Activated CD4-positive, alpha-beta memory T cell treated with anti-CD3 and anti-CD28 coated beads for 36 hours (primary cell): ENCODE measurements at regions not wholly inside any gene's neighbourhood (a gene's known extent, or its start where the extent isn't known, plus 50 kb on each side); places are given as distances from the start of the nearest gene placed in this dataset.

ENCODE experiments used
- CTCF ChIA-PET: fragments of 350-600 bp; sonication (Branson Sonifier 250); formaldehyde crosslinking; loops from one replicate; lab custom pipeline; 2021; ENCODE audit warnings: antibody characterized with exemption, inconsistent platforms; lab: Charles Lee
- POLR2A ChIA-PET: fragments of 350-600 bp; sonication (Branson Sonifier 250); formaldehyde crosslinking; loops from one replicate; lab custom pipeline; 2021; ENCODE audit warnings: antibody characterized with exemption; lab: Charles Lee
- DNase-seq: peaks from one replicate; pipeline ENCODE4 v3.0.0-alpha.2; 2020
- H3K27ac Mint-ChIP-seq: one replicate; pipeline ENCODE4 v1.8.0; 2021; ENCODE audit warnings: mixed read lengths
- H3K27me3 Mint-ChIP-seq: one replicate; pipeline ENCODE4 v1.8.0; 2021; ENCODE audit warnings: mixed read lengths
- H3K36me3 Mint-ChIP-seq: one replicate; pipeline ENCODE4 v1.8.0; 2021; ENCODE audit warnings: mixed read lengths
- H3K4me1 Mint-ChIP-seq: one replicate; pipeline ENCODE4 v1.8.0; 2021; ENCODE audit warnings: low read depth, mixed read lengths
- H3K4me3 Mint-ChIP-seq: one replicate; pipeline ENCODE4 v1.8.0; 2021; ENCODE audit warnings: mild to moderate bottlenecking, mixed read lengths
- H3K9me3 Mint-ChIP-seq: one replicate; pipeline ENCODE4 v1.8.0; 2021; ENCODE audit warnings: mixed read lengths
- intact Hi-C: fragments of 100-400 bp; cut with micrococcal nuclease; formaldehyde crosslinking; loops from one replicate; pipeline ENCODE4 v1.15.1; 2023

DNA sequence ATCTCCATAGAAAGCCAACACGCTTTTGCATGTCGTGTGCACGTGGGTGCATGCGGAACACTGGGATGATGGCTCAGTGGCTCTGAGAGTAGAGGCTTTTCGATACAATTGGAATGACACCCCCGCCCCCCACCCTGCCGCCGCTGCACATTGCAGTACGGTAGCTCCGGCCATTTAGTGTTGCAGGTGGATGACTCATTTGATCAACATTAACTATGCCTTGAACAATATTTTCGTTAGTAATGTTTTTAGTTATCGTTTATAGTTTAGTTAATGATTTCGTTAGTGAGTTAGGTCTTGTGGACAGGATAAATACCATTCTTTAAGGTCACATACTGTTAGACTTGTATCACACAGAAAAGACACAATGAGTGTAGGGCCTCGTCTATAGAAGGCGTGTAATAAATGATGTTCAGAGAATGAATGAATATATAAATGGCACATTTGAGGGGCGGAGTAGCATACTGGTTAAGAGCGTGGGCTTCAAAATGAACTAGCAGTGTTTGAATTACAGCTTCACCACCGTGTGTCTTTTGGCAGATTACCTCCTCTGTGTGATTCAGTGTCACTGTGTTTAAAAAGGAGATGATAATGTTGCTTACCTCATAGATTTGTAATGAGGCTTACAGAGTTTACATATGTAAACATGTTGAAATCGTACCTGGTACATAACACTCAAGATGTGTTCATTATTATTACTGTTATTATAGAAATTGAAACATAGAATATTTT lies 67.2 kb upstream of the TENM3 start:
- ChIA-PET CTCF (no interaction called here), POLR2A (no interaction called here)
- no peaks in the 10 kb centered on the region for H3K9me3 Mint-ChIP-seq
- H3K4me1 Mint-ChIP-seq, result no peaks in the 10 kb centered on the region
- H3K36me3 Mint-ChIP-seq, result no peaks in the 10 kb centered on the region
- intact Hi-C loops, result no loop called here
- peaks cover 1% of the 10 kb centered on the region for H3K27me3 Mint-ChIP-seq
- no peak overlapping the region for H3K27ac Mint-ChIP-seq
- DNase-seq, result no peak
- no peak overlapping the region for H3K4me3 Mint-ChIP-seq

DNA sequence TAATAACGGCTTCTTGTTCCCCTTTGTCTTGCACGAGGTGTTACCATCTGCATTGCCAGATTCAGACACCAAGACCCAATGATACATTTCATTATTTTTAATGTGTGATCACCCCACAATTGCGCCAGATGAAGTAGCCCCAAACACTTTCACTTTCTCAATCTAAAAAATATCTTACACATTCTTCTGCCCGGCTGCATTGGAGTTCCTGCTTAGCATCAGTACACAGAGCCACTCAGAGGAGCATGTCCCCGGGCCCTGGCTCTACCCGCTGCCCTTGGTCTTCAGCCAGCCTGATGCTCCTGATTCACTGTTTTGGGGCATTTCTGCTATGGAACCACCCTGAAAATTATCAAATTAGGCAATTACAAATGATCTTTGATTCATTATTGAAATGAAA lies 66.0 kb upstream of the TENM3 start:
- Mint-ChIP-seq H3K4me1 (no peaks in the 10 kb centered on the region), H3K36me3 (no peaks in the 10 kb centered on the region), H3K9me3 (no peaks in the 10 kb centered on the region), H3K27me3 (peaks cover 1% of the 10 kb centered on the region), H3K4me3 (no peak overlapping the region), H3K27ac (no peak overlapping the region)
- ChIA-PET CTCF (no interaction called here), POLR2A (no interaction called here)
- DNase-seq, result no peak
- intact Hi-C loops, result no loop called here

GRCh38 chr4:182179105-182179504 lies 64.1 kb upstream of the TENM3 start:
- CTCF ChIA-PET, result no interaction called here
- Mint-ChIP-seq H3K9me3 (no peaks in the 10 kb centered on the region), H3K36me3 (no peaks in the 10 kb centered on the region), H3K4me1 (no peaks in the 10 kb centered on the region), H3K27me3 (peaks cover 1% of the 10 kb centered on the region), H3K27ac (no peak overlapping the region), H3K4me3 (no peak overlapping the region)
- POLR2A ChIA-PET, result no interaction called here
- DNase-seq, result no peak
- intact Hi-C loops, result no loop called here

GRCh38 chr4:182179751-182180150 lies 63.5 kb upstream of the TENM3 start:
- Mint-ChIP-seq H3K27ac (no peak overlapping the region), H3K27me3 (peaks cover 1% of the 10 kb centered on the region), H3K9me3 (no peaks in the 10 kb centered on the region), H3K4me3 (no peak overlapping the region), H3K36me3 (no peaks in the 10 kb centered on the region), H3K4me1 (no peaks in the 10 kb centered on the region)
- intact Hi-C loops, result no loop called here
- DNase-seq, result no peak
- ChIA-PET POLR2A (no interaction called here), CTCF (no interaction called here)

DNA sequence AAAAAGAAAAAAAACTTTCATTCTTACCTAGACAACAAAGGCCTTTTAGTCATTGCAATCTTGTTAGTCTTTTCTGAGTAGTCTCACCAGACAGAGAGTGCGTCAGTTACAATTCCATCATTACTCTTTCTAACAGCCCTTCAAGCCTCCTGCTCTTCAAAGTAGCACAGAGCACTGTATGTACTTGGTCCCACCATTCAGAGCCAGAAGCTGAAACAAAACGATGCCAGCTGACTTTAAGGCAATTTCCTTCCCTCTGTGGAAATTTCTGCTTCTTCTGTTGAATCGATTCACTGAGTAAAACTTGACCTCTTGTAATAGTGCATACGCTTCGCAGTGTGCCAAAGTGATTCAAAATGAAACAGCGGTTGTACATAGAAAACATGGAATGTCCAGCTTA lies 57.7 kb upstream of the TENM3 start:
- Mint-ChIP-seq H3K9me3 (no peaks in the 10 kb centered on the region), H3K4me3 (no peak overlapping the region), H3K36me3 (no peaks in the 10 kb centered on the region), H3K4me1 (no peaks in the 10 kb centered on the region), H3K27ac (no peak overlapping the region), H3K27me3 (no peaks in the 10 kb centered on the region)
- intact Hi-C loops, result no loop called here
- no peak for DNase-seq
- POLR2A ChIA-PET, result no interaction called here
- CTCF ChIA-PET, result no interaction called here

- Mint-ChIP-seq H3K27me3 (no peaks in the 10 kb centered on the region), H3K9me3 (no peaks in the 10 kb centered on the region), H3K4me1 (no peaks in the 10 kb centered on the region), H3K4me3 (no peak overlapping the region), H3K27ac (no peak overlapping the region), H3K36me3 (no peaks in the 10 kb centered on the region)
- POLR2A ChIA-PET, result no interaction called here
- CTCF ChIA-PET, result no interaction called here
- DNase-seq, result no peak
- intact Hi-C loops, result no loop called here
These were observed 55.5 kb upstream of the TENM3 start for GRCh38 chr4:182187674-182188073.

GRCh38 chr4:182188622-182189021 lies 54.6 kb upstream of the TENM3 start:
- CTCF ChIA-PET, result no interaction called here

DNA sequence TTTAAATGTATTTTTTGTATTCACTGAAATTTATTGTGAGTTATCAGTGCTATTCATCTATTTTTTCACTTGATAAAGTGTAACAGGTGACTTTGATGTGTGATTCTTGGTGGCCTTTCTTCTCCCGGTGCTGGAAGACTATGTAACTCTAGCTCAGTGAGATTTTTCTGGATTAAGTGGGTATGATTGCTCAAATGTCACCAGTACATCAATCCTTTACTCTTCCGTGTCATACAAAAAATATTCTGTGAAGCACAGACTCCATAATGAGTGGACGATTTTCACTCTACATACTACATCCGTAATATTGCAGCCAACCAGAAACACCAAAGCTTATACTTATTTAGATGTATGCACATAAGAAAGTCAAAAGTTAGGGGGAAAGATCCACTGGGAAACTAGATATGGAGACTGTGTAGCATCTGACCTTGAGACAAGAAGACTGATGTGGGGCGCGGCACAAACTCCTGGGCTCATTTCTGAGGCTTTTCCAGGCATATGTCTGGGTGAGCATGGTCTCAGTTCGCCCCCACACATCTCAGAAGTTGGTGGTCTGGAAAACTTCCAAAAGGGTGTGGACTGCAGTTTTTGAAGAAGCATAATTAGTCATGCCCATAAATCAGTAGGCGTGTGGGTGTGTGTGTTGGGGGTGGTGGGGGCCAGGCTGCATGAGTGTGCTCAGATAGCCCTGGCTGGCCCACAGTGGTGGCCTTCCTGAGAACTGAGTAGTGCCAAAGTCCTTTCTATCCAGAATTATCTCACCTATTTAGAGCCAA lies 53.9 kb upstream of the TENM3 start:
- H3K27ac Mint-ChIP-seq, result no peak overlapping the region
- H3K4me3 Mint-ChIP-seq, result no peak overlapping the region
- H3K36me3 Mint-ChIP-seq, result no peaks in the 10 kb centered on the region
- POLR2A ChIA-PET, result no interaction called here
- H3K27me3 Mint-ChIP-seq, result no peaks in the 10 kb centered on the region
- no peaks in the 10 kb centered on the region for H3K4me1 Mint-ChIP-seq
- H3K9me3 Mint-ChIP-seq, result no peaks in the 10 kb centered on the region
- CTCF ChIA-PET, result no interaction called here
- intact Hi-C loops, result no loop called here
- DNase-seq, result no peak

More at GRCh38 chr4:182188622-182189021, 54.6 kb upstream of the TENM3 start:
- intact Hi-C loops, result no loop called here
- DNase-seq, result no peak
- no peaks in the 10 kb centered on the region for H3K9me3 Mint-ChIP-seq
- no peaks in the 10 kb centered on the region for H3K4me1 Mint-ChIP-seq
- no peaks in the 10 kb centered on the region for H3K36me3 Mint-ChIP-seq
- H3K27me3 Mint-ChIP-seq, result no peaks in the 10 kb centered on the region
- H3K27ac Mint-ChIP-seq, result no peak overlapping the region
- POLR2A ChIA-PET, result no interaction called here
- H3K4me3 Mint-ChIP-seq, result no peak overlapping the region

DNA sequence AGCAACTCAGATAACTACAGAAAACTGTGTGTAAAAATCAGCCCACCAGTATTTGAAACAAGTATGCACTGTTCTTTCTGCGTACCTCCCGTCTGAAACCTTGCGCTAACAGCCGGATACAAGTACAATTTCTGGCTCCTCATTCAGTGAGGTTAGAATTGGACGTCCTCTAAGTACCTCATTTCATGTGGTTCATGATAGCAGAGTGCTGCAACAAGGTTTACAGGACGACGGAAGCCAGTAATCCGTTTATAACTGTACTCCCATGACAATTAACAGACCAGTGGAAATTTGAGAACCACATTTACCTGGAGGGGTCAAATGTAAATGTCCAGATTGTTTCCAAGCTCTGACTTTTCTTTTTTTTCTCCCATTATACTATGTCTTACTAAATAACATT lies 52.9 kb upstream of the TENM3 start:
- Mint-ChIP-seq H3K27ac (no peak overlapping the region), H3K4me1 (no peaks in the 10 kb centered on the region), H3K27me3 (no peaks in the 10 kb centered on the region), H3K36me3 (no peaks in the 10 kb centered on the region), H3K4me3 (no peak overlapping the region), H3K9me3 (no peaks in the 10 kb centered on the region)
- ChIA-PET POLR2A (no interaction called here), CTCF (no interaction called here)
- intact Hi-C loops, result no loop called here
- no peak for DNase-seq

DNA sequence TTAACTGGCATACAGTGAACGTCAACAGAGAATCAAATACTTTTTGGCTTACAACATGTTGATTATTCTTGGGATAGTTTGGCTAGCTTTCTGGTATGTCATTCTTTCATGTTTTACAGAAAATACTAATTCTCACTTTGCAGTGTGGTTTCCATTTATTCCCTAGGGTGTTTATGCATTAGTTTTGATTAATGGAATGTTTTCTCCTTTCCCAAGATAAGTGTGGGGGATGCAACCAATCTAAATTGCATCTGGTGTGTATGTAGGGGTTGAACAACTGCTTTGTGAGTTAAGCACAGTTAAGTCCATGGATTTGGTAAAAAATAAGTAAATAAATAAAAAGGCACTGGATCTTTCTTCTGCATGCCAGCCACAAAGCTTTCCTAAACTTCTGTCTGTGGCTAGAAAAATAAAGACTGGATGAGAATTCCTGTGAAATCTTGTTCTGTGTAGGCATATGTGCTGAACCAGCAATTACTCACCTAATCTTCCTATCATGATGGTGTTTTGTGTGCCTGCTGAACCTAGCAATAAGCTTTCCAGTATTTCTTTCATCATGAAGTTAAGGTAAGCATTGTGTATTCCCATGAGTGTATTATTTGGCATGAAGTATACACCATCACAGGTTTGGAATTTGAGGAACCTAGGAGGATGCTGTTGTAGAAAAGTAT lies 50.6 kb upstream of the TENM3 start:
- CTCF ChIA-PET, result no interaction called here
- H3K9me3 Mint-ChIP-seq, result no peaks in the 10 kb centered on the region
- H3K36me3 Mint-ChIP-seq, result no peaks in the 10 kb centered on the region
- intact Hi-C loops, result no loop called here
- no peaks in the 10 kb centered on the region for H3K4me1 Mint-ChIP-seq
- DNase-seq, result no peak
- POLR2A ChIA-PET, result no interaction called here
- no peaks in the 10 kb centered on the region for H3K27me3 Mint-ChIP-seq
- no peak overlapping the region for H3K27ac Mint-ChIP-seq
- H3K4me3 Mint-ChIP-seq, result no peak overlapping the region

- ChIA-PET CTCF (no interaction called here), POLR2A (no interaction called here)
- Mint-ChIP-seq H3K4me1 (no peaks in the 10 kb centered on the region), H3K27ac (no peak overlapping the region), H3K36me3 (no peaks in the 10 kb centered on the region), H3K4me3 (no peak overlapping the region), H3K27me3 (no peaks in the 10 kb centered on the region), H3K9me3 (no peaks in the 10 kb centered on the region)
- intact Hi-C loops, result no loop called here
- DNase-seq, result no peak
These were observed 49.9 kb upstream of the TENM3 start for GRCh38 chr4:182193311-182193710.
